K562 (cell line): ENCODE measurements at regions not wholly inside any gene's neighbourhood (a gene's known extent, or its start where the extent isn't known, plus 50 kb on each side); places are given as distances from the start of the nearest gene placed in this dataset.

Experiments used
- CHCHD3 ChIP-seq: fragments of 250-450 bp; sonication (Bioruptor Pico); IDR thresholded peaks from 2 replicates; pipeline ENCODE4 v2.1.2; 2022; ENCODE audit warnings: mild to moderate bottlenecking
- CREB1 ChIP-seq, 2 experiments: sonication (generic) in 1 of 2; formaldehyde crosslinking in 1 of 2; IDR thresholded peaks; 2 replicates each; pipeline versions ENCODE4 v1.6.1 to v1.8.0; 2012 to 2022; ENCODE audit warnings: inconsistent platforms in 1 of 2, mild to moderate bottlenecking in 1 of 2, missing genetic modification reagents in 1 of 2, moderate library complexity in 1 of 2
- EGR1 ChIP-seq: fragments of 450-650 bp; conservative IDR thresholded peaks from 2 replicates; pipeline ENCODE4 v1.6.1; 2017; ENCODE audit warnings: mild to moderate bottlenecking
- ESRRA ChIP-seq: fragments of 450-650 bp; IDR thresholded peaks from 2 replicates; pipeline ENCODE4 v1.6.1; 2014; ENCODE audit warnings: low read depth, mild to moderate bottlenecking, moderate library complexity, borderline replicate concordance
- IRF2 ChIP-seq: sonication (generic); formaldehyde crosslinking; IDR thresholded peaks from 2 replicates; pipeline ENCODE4 v1.8.1; 2022; ENCODE audit warnings: mild to moderate bottlenecking, missing genetic modification reagents
- POLR2A ChIP-seq: fragments of 450-650 bp; conservative IDR thresholded peaks from 2 replicates; pipeline ENCODE4 v1.6.1; 2016
- POLR2AphosphoS2 ChIP-seq: IDR thresholded peaks from 2 replicates; pipeline ENCODE4 v1.6.1; 2012; ENCODE audit warnings: low read length, improper control_type of control experiment
- POLR2AphosphoS5 ChIP-seq: IDR thresholded peaks from 2 replicates; pipeline ENCODE4 v1.6.1; 2011; ENCODE audit warnings: mild to moderate bottlenecking, low read depth, low read length, moderate library complexity; ENCODE audit not compliant: control insufficient read depth, insufficient read depth
- TAF1 ChIP-seq: IDR thresholded peaks from 2 replicates; pipeline ENCODE4 v1.6.1; 2011; ENCODE audit warnings: mild to moderate bottlenecking, low read length, moderate library complexity; ENCODE audit not compliant: insufficient read depth, control insufficient read depth, severe bottlenecking; ENCODE audit errors: extremely low read depth
- ZBTB1 ChIP-seq: sonication (generic); formaldehyde crosslinking; IDR thresholded peaks from 2 replicates; pipeline ENCODE4 v1.8.1; 2023; ENCODE audit warnings: missing genetic modification reagents, low read depth, mild to moderate bottlenecking, borderline replicate concordance
- TF ChIP-seq, protein P1 (sequence below): sonication (generic); formaldehyde crosslinking; IDR thresholded peaks from 2 replicates; pipeline ENCODE4 v1.8.0; 2022; ENCODE audit warnings: mild to moderate bottlenecking, missing genetic modification reagents
- TF ChIP-seq, protein P2 (sequence below): sonication (generic); formaldehyde crosslinking; IDR thresholded peaks from 2 replicates; pipeline ENCODE4 v1.8.0; 2022; ENCODE audit warnings: mild to moderate bottlenecking, missing genetic modification reagents
- TF ChIP-seq, protein P3 (sequence below), 3 experiments: IDR thresholded peaks in 2 of 3; conservative IDR thresholded peaks in 1 of 3; 2 replicates each; pipeline ENCODE4 v1.5.1; 2011 to 2012; ENCODE audit warnings: low read length in 3 of 3, mild to moderate bottlenecking in 3 of 3, control low read depth in 2 of 3, improper control_type of control experiment in 1 of 3, inconsistent platforms in 1 of 3, low read depth in 1 of 3, mixed read lengths in 1 of 3, moderate library complexity in 1 of 3; ENCODE audit not compliant: insufficient read depth in 2 of 3

DNA sequence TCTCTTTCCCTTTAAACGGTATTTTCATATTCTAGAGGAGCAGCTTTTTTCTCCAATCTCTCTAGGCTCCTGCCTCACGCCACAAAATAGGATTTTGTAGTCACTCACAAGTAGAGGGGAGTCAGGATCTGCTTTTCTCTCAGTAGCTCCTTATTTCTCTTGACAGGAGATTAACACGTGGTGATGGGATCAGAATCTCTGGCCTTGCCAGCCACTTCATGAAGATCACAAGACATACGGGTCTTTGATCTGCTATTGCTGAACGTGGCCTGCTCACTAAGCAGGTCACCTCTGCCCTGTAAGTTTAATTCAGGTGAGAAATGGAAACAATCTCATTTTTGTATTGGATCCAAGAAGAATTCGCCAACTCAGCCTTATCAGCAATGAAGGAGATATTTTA lies 257.5 kb downstream of the DIRAS2 start:
- TF ChIP-seq, protein P1, sequence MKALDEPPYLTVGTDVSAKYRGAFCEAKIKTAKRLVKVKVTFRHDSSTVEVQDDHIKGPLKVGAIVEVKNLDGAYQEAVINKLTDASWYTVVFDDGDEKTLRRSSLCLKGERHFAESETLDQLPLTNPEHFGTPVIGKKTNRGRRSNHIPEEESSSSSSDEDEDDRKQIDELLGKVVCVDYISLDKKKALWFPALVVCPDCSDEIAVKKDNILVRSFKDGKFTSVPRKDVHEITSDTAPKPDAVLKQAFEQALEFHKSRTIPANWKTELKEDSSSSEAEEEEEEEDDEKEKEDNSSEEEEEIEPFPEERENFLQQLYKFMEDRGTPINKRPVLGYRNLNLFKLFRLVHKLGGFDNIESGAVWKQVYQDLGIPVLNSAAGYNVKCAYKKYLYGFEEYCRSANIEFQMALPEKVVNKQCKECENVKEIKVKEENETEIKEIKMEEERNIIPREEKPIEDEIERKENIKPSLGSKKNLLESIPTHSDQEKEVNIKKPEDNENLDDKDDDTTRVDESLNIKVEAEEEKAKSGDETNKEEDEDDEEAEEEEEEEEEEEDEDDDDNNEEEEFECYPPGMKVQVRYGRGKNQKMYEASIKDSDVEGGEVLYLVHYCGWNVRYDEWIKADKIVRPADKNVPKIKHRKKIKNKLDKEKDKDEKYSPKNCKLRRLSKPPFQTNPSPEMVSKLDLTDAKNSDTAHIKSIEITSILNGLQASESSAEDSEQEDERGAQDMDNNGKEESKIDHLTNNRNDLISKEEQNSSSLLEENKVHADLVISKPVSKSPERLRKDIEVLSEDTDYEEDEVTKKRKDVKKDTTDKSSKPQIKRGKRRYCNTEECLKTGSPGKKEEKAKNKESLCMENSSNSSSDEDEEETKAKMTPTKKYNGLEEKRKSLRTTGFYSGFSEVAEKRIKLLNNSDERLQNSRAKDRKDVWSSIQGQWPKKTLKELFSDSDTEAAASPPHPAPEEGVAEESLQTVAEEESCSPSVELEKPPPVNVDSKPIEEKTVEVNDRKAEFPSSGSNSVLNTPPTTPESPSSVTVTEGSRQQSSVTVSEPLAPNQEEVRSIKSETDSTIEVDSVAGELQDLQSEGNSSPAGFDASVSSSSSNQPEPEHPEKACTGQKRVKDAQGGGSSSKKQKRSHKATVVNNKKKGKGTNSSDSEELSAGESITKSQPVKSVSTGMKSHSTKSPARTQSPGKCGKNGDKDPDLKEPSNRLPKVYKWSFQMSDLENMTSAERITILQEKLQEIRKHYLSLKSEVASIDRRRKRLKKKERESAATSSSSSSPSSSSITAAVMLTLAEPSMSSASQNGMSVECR (CRISPR knock-in tag), result no peak
- TF ChIP-seq TAF1 (no peak), EGR1 (no peak), CHCHD3 (CRISPR knock-in tag) (no peak), POLR2AphosphoS5 (no peak), POLR2AphosphoS2 (no peak), POLR2A (no peak), IRF2 (CRISPR knock-in tag) (no peak), CREB1 (IDR thresholded peaks at IDR 0.05) (no peak), CREB1 (CRISPR knock-in tag; IDR thresholded peaks at IDR 0.05) (no peak), ESRRA (no peak), ZBTB1 (no peak)
- TF ChIP-seq, protein P2, sequence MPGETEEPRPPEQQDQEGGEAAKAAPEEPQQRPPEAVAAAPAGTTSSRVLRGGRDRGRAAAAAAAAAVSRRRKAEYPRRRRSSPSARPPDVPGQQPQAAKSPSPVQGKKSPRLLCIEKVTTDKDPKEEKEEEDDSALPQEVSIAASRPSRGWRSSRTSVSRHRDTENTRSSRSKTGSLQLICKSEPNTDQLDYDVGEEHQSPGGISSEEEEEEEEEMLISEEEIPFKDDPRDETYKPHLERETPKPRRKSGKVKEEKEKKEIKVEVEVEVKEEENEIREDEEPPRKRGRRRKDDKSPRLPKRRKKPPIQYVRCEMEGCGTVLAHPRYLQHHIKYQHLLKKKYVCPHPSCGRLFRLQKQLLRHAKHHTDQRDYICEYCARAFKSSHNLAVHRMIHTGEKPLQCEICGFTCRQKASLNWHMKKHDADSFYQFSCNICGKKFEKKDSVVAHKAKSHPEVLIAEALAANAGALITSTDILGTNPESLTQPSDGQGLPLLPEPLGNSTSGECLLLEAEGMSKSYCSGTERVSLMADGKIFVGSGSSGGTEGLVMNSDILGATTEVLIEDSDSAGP (CRISPR knock-in tag), result no peak
- TF ChIP-seq, protein P3, sequence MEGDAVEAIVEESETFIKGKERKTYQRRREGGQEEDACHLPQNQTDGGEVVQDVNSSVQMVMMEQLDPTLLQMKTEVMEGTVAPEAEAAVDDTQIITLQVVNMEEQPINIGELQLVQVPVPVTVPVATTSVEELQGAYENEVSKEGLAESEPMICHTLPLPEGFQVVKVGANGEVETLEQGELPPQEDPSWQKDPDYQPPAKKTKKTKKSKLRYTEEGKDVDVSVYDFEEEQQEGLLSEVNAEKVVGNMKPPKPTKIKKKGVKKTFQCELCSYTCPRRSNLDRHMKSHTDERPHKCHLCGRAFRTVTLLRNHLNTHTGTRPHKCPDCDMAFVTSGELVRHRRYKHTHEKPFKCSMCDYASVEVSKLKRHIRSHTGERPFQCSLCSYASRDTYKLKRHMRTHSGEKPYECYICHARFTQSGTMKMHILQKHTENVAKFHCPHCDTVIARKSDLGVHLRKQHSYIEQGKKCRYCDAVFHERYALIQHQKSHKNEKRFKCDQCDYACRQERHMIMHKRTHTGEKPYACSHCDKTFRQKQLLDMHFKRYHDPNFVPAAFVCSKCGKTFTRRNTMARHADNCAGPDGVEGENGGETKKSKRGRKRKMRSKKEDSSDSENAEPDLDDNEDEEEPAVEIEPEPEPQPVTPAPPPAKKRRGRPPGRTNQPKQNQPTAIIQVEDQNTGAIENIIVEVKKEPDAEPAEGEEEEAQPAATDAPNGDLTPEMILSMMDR (IDR thresholded peaks at IDR 0.05 in 2 of 3, conservative IDR thresholded peaks at IDR 0.05 in 1 of 3; ENCODE audit: insufficient read depth in 2 of 3, low read depth in 1 of 3, low read length in 3 of 3), result no peak
